ENCODE measurements at regions not wholly inside any gene's neighbourhood (a gene's known extent, or its start where the extent isn't known, plus 50 kb on each side); places are given as distances from the start of the nearest gene placed in this dataset. TPM values are rescaled to one million over a fixed set of nuclear protein-coding genes. Genes with fewer than 3 reads are reported as not detected.

- H4K20me1 ChIP-seq (ENCODE audit: insufficient read depth, low read length): no peaks in the 10 kb centered on the region; the same call in 1 of the 2 replicates
- no peak overlapping the region for H3K27ac ChIP-seq (ENCODE audit: low read depth, low read length, poor library complexity, severe bottlenecking)
- H3K4me2 ChIP-seq (ENCODE audit: low read length): no peak overlapping the region
- POLR2A ChIA-PET: interaction anchor here (0.6 kb wide), 1 partner anchor 310 kb away, joined by 3 read pairs; no protein-coding TSS in a partner anchor
- no peak overlapping the region; the same call in 1 of the 2 replicates for H2AFZ ChIP-seq (ENCODE audit: low read length)
- no peak overlapping the region for H3K4me3 ChIP-seq (ENCODE audit: low read depth, low read length, poor library complexity, severe bottlenecking)
- no peaks in the 10 kb centered on the region for H3K4me1 ChIP-seq (ENCODE audit: insufficient read depth, low read length, poor library complexity, severe bottlenecking)
- H3K9me2 ChIP-seq (ENCODE audit: insufficient read depth, low read length): no peaks in the 10 kb centered on the region
- CTCF ChIA-PET (ENCODE audit: unreplicated experiment): no interaction called here
- TF ChIP-seq EZH2phosphoT487 (IDR thresholded peaks at IDR 0.05; ENCODE audit: borderline replicate concordance, low read depth, low read length): no peak
- TF ChIP-seq CTCF (conservative IDR thresholded peaks at IDR 0.05; ENCODE audit: low read length): no peak
- H3K79me2 ChIP-seq (ENCODE audit: insufficient read depth, low read depth, low read length): no peaks in the 10 kb centered on the region
- no peak for DNase-seq (ENCODE audit: low spot score)
- intact Hi-C loops (cut with micrococcal nuclease; ENCODE audit: unreplicated experiment): no loop called here
- BruUV-seq (replicated peaks): no TSS peak
- no peaks in the 10 kb centered on the region for H3K36me3 ChIP-seq (ENCODE audit: insufficient read depth, low read length)
- no peaks in the 10 kb centered on the region for H3K9me3 ChIP-seq (ENCODE audit: low read length)
These were observed 52.1 kb upstream of the TYRP1 start for GRCh38 chr9:12640866-12641636.

Small RNAs in the stretch of these regions (small RNA-seq; reads per million reads assigned to genes)
- gene AL161788.1 (not detected), gene AL162413.1 (not detected), gene AL592227.1 (not detected), gene RNU2-47P (0.57 reads per million, percentile 14 among the genes with 10 or more reads in this experiment)

All from OCI-LY7 (cell line).